Ascending aorta (tissue), 2 donors: ENCODE measurements at regions not wholly inside any gene's neighbourhood (a gene's known extent, or its start where the extent isn't known, plus 50 kb on each side); places are given as distances from the start of the nearest gene placed in this dataset.

ENCODE experiments used
- DNase-seq, 2 donors: peaks; one replicate each; pipeline ENCODE4 v3.0.0-alpha.2; 2019; ENCODE audit warnings: low spot score in 2 of 2
- H3K27ac ChIP-seq, 2 donors: fragments of 200-600 bp; sonication (generic); one replicate each; pipeline ENCODE4 v1.5.1; 2016 to 2017; ENCODE audit warnings: mild to moderate bottlenecking in 1 of 2
- H3K27me3 ChIP-seq: fragments of 200-600 bp; sonication (generic); one replicate; pipeline ENCODE4 v1.5.1; 2017
- H3K36me3 ChIP-seq, 2 donors: fragments of 200-600 bp; sonication (generic); one replicate each; pipeline ENCODE4 v1.5.1; 2016
- H3K4me1 ChIP-seq, 2 donors: fragments of 200-600 bp; sonication (generic); one replicate each; pipeline ENCODE4 v1.5.1; 2016 to 2017; ENCODE audit warnings: mild to moderate bottlenecking in 1 of 2
- H3K4me3 ChIP-seq, 2 donors: fragments of 200-600 bp; sonication (generic); one replicate each; pipeline ENCODE4 v1.5.1; 2016 to 2017; ENCODE audit warnings: mild to moderate bottlenecking in 1 of 2
- H3K9me3 ChIP-seq, 2 donors: fragments of 200-600 bp; sonication (generic); one replicate each; pipeline ENCODE4 v1.5.1; 2016
- CTCF ChIP-seq, 3 experiments: fragments of 200-600 bp in 2 of 3; fragments of 450-650 bp in 1 of 3; sonication (generic) in 2 of 3; IDR thresholded peaks; one replicate each; pipeline ENCODE4 v1.5.1; 2016 to 2019; ENCODE audit warnings: antibody characterized with exemption in 3 of 3, mild to moderate bottlenecking in 1 of 3, moderate library complexity in 1 of 3
- intact Hi-C: fragments of 100-400 bp; cut with DNase I; formaldehyde crosslinking; loops from one replicate; pipeline ENCODE4 v1.15.1; 2023

DNA sequence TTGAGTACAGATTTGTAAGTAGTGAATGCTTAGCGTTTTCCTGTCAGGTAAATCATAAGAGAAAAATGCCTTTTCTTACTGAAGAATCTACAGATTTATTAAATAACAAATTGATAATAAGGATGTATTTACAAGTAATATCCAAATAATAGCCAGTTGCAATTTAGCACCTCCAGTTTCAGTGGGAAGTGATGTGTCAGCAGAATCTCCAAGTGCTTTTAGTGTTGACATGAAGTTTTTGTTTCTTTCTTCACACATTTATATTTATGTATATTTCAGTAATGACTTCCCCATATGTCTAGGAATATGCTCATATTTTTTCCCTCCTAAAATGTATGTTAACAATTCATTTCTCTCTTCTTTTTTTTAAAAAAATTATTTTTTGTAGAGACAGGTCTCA is 229.9 kb upstream of the GRIN3A start:
- H3K4me1 ChIP-seq: no peaks in the 10 kb centered on the region
- H3K4me3 ChIP-seq: no peak overlapping the region
- no peak for TF ChIP-seq CTCF (IDR thresholded peaks at IDR 0.05)
- no peaks in the 10 kb centered on the region for H3K27me3 ChIP-seq
- H3K36me3 ChIP-seq: no peaks in the 10 kb centered on the region
- no peaks in the 10 kb centered on the region for H3K9me3 ChIP-seq
- no peak overlapping the region for H3K27ac ChIP-seq
- intact Hi-C loops: no loop called here
- DNase-seq: no peak

DNA sequence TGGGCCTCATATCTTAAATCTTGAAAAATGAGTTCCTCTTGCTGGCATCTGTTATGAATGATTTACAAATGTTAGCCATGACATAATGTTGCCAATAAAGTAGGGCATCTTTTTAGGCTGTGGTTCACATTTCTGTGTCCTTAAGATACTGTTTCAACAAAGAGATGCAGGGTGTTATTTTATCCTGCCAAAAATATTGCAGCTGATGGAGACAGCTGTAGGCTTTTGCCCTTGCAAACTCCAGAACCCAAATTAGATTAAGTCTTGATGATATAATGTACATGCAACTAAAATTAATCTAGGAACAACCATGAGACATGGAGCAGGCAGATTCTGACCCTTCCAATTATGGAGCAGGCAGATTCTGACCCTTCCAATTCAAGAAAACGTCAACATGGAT is 228.2 kb upstream of the GRIN3A start:
- Histone ChIP-seq H3K27me3 (no peaks in the 10 kb centered on the region), H3K4me3 (no peak overlapping the region), H3K27ac (no peak overlapping the region), H3K4me1 (no peaks in the 10 kb centered on the region), H3K36me3 (no peaks in the 10 kb centered on the region), H3K9me3 (no peaks in the 10 kb centered on the region)
- no peak for TF ChIP-seq CTCF (IDR thresholded peaks at IDR 0.05)
- DNase-seq: no peak
- intact Hi-C loops: no loop called here

GRCh38 chr9:101957705-101958104 is 219.3 kb upstream of the GRIN3A start:
- no peak for TF ChIP-seq CTCF (IDR thresholded peaks at IDR 0.05)
- Histone ChIP-seq H3K4me1 (no peaks in the 10 kb centered on the region), H3K27me3 (no peaks in the 10 kb centered on the region), H3K36me3 (no peaks in the 10 kb centered on the region), H3K4me3 (no peak overlapping the region), H3K9me3 (no peaks in the 10 kb centered on the region), H3K27ac (no peak overlapping the region)
- intact Hi-C loops: no loop called here
- DNase-seq: no peak

GRCh38 chr9:101951598-101951997 is 213.2 kb upstream of the GRIN3A start:
- H3K9me3 ChIP-seq: no peaks in the 10 kb centered on the region
- TF ChIP-seq CTCF (IDR thresholded peaks at IDR 0.05): no peak
- H3K4me1 ChIP-seq: no peaks in the 10 kb centered on the region
- H3K27ac ChIP-seq: no peak overlapping the region
- H3K36me3 ChIP-seq: no peaks in the 10 kb centered on the region
- H3K27me3 ChIP-seq: no peaks in the 10 kb centered on the region
- no peak overlapping the region for H3K4me3 ChIP-seq
- intact Hi-C loops: no loop called here
- no peak for DNase-seq

- no peak overlapping the region for H3K4me3 ChIP-seq
- no peaks in the 10 kb centered on the region for H3K36me3 ChIP-seq
- H3K27me3 ChIP-seq: no peaks in the 10 kb centered on the region
- H3K4me1 ChIP-seq: no peaks in the 10 kb centered on the region
- H3K27ac ChIP-seq: no peak overlapping the region
- TF ChIP-seq CTCF (IDR thresholded peaks at IDR 0.05): no peak
- H3K9me3 ChIP-seq: no peaks in the 10 kb centered on the region
- DNase-seq: no peak
- intact Hi-C loops: no loop called here
These were observed 193.3 kb upstream of the GRIN3A start for GRCh38 chr9:101931756-101932155.

- H3K27me3 ChIP-seq: no peaks in the 10 kb centered on the region
- intact Hi-C loops: no loop called here
- no peak for TF ChIP-seq CTCF (IDR thresholded peaks at IDR 0.05)
- H3K9me3 ChIP-seq: no peaks in the 10 kb centered on the region
- no peak overlapping the region for H3K27ac ChIP-seq
- H3K4me3 ChIP-seq: no peak overlapping the region
- H3K4me1 ChIP-seq: no peaks in the 10 kb centered on the region
- H3K36me3 ChIP-seq: no peaks in the 10 kb centered on the region
- no peak for DNase-seq
These were observed 192.3 kb upstream of the GRIN3A start for GRCh38 chr9:101930783-101931182.
